ENCODE measurements at regions not wholly inside any gene's neighbourhood (a gene's known extent, or its start where the extent isn't known, plus 50 kb on each side); places are given as distances from the start of the nearest gene placed in this dataset.

DNA sequence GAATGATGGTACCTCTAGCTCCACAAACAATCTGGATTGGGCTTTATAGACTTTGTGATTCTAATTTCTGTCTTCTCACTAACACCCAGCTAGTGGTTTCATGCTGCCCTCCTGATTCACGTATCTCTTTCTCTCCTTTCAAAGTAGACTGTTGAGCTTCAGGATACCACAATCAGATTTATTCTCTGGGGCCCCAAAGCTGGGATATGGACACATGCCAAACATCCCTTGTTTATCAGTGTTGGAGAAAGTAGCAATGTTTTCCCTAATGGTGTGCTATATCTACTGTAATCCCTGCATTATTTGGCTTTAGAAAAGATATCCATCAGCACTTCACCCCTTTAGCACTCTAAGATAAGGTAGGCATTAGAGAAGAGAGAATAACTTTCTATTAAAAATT is 361.0 kb downstream of the FGF10 start:
- H3K9me2 ChIP-seq (ENCODE audit: insufficient read depth, low read length): no peaks in the 10 kb centered on the region
- H3K27ac ChIP-seq (ENCODE audit: low read length): no peak overlapping the region
- TF ChIP-seq MXI1 (conservative IDR thresholded peaks at IDR 0.05; ENCODE audit: poor library complexity, severe bottlenecking) (no peak), POLR2AphosphoS5 (IDR thresholded peaks at IDR 0.05) (no peak), EP300 (conservative IDR thresholded peaks at IDR 0.05; ENCODE audit: poor library complexity, severe bottlenecking) (no peak), TAF1 (IDR thresholded peaks at IDR 0.05; ENCODE audit: low read depth) (no peak), EZH2 (IDR thresholded peaks at IDR 0.05; ENCODE audit: borderline replicate concordance, insufficient read depth, low read length, poor library complexity, severe bottlenecking) (no peak)
- TF ChIP-seq, protein P1, sequence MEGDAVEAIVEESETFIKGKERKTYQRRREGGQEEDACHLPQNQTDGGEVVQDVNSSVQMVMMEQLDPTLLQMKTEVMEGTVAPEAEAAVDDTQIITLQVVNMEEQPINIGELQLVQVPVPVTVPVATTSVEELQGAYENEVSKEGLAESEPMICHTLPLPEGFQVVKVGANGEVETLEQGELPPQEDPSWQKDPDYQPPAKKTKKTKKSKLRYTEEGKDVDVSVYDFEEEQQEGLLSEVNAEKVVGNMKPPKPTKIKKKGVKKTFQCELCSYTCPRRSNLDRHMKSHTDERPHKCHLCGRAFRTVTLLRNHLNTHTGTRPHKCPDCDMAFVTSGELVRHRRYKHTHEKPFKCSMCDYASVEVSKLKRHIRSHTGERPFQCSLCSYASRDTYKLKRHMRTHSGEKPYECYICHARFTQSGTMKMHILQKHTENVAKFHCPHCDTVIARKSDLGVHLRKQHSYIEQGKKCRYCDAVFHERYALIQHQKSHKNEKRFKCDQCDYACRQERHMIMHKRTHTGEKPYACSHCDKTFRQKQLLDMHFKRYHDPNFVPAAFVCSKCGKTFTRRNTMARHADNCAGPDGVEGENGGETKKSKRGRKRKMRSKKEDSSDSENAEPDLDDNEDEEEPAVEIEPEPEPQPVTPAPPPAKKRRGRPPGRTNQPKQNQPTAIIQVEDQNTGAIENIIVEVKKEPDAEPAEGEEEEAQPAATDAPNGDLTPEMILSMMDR (IDR thresholded peaks at IDR 0.05; ENCODE audit: poor library complexity, severe bottlenecking): no peak
- H3K9me3 ChIP-seq (ENCODE audit: low read length): no peaks in the 10 kb centered on the region
- no peak overlapping the region for H3K4me2 ChIP-seq (ENCODE audit: low read length)
- H3K36me3 ChIP-seq (ENCODE audit: insufficient read depth, low read length): no peaks in the 10 kb centered on the region
- no peaks in the 10 kb centered on the region for H3K79me2 ChIP-seq (replicated peaks; ENCODE audit: insufficient read depth, low read length)
- no peaks in the 10 kb centered on the region for H3F3A ChIP-seq (ENCODE audit: insufficient read depth, low read length, poor library complexity, severe bottlenecking)
- H4K20me1 ChIP-seq (ENCODE audit: insufficient read depth): no peaks in the 10 kb centered on the region
- H2AFZ ChIP-seq (ENCODE audit: low read depth, low read length): no peak overlapping the region
- no peaks in the 10 kb centered on the region for H3K27me3 ChIP-seq (ENCODE audit: insufficient read depth, low read depth, low read length)
- H3K9ac ChIP-seq (ENCODE audit: low read length): no peak overlapping the region
- no peak overlapping the region for H3K4me3 ChIP-seq (ENCODE audit: low read length)

DNA sequence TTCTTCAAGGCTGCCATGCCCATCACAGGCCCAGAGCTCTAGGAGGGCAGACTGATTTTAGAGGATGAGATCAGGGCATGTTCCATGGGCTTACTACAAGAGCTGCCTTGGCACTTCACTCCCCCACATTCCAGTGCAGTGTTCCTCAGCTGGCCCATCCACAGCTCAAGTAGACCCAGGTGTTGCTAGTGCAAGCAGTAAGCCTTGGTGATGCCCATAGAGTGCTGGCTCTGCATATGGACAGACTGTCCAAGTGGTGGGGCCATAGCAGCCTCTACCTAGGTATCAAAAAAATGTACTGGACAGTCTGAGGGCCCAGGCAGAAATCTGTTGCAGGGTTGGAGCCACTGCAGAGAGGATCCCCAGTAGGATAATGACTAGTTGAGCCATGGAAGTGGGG is 366.6 kb downstream of the FGF10 start:
- Histone ChIP-seq H3K4me2 (ENCODE audit: low read length) (no peak overlapping the region), H3F3A (ENCODE audit: insufficient read depth, low read length, poor library complexity, severe bottlenecking) (no peaks in the 10 kb centered on the region), H2AFZ (ENCODE audit: low read depth, low read length) (no peak overlapping the region), H3K27ac (ENCODE audit: low read length) (no peak overlapping the region), H3K4me3 (ENCODE audit: low read length) (no peak overlapping the region), H3K9me3 (ENCODE audit: low read length) (no peaks in the 10 kb centered on the region), H4K20me1 (ENCODE audit: insufficient read depth) (no peaks in the 10 kb centered on the region), H3K79me2 (replicated peaks; ENCODE audit: insufficient read depth, low read length) (no peaks in the 10 kb centered on the region), H3K36me3 (ENCODE audit: insufficient read depth, low read length) (no peaks in the 10 kb centered on the region), H3K9me2 (ENCODE audit: insufficient read depth, low read length) (no peaks in the 10 kb centered on the region), H3K9ac (ENCODE audit: low read length) (no peak overlapping the region), H3K27me3 (ENCODE audit: insufficient read depth, low read depth, low read length) (no peaks in the 10 kb centered on the region)
- TF ChIP-seq TAF1 (IDR thresholded peaks at IDR 0.05; ENCODE audit: low read depth) (no peak), POLR2AphosphoS5 (IDR thresholded peaks at IDR 0.05) (no peak), SMC3 (conservative IDR thresholded peaks at IDR 0.05; ENCODE audit: poor library complexity) (no peak), EZH2 (IDR thresholded peaks at IDR 0.05; ENCODE audit: borderline replicate concordance, insufficient read depth, low read length, poor library complexity, severe bottlenecking) (no peak)
- TF ChIP-seq, protein P2, sequence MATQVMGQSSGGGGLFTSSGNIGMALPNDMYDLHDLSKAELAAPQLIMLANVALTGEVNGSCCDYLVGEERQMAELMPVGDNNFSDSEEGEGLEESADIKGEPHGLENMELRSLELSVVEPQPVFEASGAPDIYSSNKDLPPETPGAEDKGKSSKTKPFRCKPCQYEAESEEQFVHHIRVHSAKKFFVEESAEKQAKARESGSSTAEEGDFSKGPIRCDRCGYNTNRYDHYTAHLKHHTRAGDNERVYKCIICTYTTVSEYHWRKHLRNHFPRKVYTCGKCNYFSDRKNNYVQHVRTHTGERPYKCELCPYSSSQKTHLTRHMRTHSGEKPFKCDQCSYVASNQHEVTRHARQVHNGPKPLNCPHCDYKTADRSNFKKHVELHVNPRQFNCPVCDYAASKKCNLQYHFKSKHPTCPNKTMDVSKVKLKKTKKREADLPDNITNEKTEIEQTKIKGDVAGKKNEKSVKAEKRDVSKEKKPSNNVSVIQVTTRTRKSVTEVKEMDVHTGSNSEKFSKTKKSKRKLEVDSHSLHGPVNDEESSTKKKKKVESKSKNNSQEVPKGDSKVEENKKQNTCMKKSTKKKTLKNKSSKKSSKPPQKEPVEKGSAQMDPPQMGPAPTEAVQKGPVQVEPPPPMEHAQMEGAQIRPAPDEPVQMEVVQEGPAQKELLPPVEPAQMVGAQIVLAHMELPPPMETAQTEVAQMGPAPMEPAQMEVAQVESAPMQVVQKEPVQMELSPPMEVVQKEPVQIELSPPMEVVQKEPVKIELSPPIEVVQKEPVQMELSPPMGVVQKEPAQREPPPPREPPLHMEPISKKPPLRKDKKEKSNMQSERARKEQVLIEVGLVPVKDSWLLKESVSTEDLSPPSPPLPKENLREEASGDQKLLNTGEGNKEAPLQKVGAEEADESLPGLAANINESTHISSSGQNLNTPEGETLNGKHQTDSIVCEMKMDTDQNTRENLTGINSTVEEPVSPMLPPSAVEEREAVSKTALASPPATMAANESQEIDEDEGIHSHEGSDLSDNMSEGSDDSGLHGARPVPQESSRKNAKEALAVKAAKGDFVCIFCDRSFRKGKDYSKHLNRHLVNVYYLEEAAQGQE (IDR thresholded peaks at IDR 0.05; ENCODE audit: borderline replicate concordance): no peak

DNA sequence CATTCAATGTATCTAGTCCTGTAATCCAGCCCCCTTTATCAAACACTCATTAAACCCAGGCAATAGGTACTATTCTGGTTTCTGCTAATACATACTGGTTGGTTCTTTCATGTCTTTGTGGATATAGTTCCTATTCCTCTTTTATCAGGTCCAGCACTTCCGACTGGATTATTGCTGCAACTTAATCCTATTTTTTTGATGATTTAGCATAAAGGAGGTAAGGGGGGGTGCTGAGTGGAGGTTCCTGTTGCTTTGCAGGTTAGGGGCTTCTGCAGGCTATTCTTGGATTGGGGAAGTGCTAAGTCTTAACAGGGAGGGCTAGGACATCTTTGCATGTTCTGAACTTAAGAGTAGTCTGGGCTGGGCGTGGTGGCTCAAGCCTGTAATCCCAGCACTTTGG is 377.7 kb downstream of the FGF10 start:
- H3K9me3 ChIP-seq (ENCODE audit: low read length): no peaks in the 10 kb centered on the region
- H3K27me3 ChIP-seq (ENCODE audit: insufficient read depth, low read depth, low read length): no peaks in the 10 kb centered on the region
- H4K20me1 ChIP-seq (ENCODE audit: insufficient read depth): no peaks in the 10 kb centered on the region
- no peak for TF ChIP-seq MXI1 (conservative IDR thresholded peaks at IDR 0.05; ENCODE audit: poor library complexity, severe bottlenecking)
- TF ChIP-seq, protein P1 (IDR thresholded peaks at IDR 0.05; ENCODE audit: poor library complexity, severe bottlenecking): no peak
- TF ChIP-seq EZH2 (IDR thresholded peaks at IDR 0.05; ENCODE audit: borderline replicate concordance, insufficient read depth, low read length, poor library complexity, severe bottlenecking): no peak
- no peak for TF ChIP-seq SMC3 (conservative IDR thresholded peaks at IDR 0.05; ENCODE audit: poor library complexity)
- no peak for TF ChIP-seq RAD21 (conservative IDR thresholded peaks at IDR 0.05)
- TF ChIP-seq TAF1 (IDR thresholded peaks at IDR 0.05; ENCODE audit: low read depth): no peak
- TF ChIP-seq POLR2AphosphoS5 (IDR thresholded peaks at IDR 0.05): no peak
- TF ChIP-seq, protein P2 (IDR thresholded peaks at IDR 0.05; ENCODE audit: borderline replicate concordance): no peak
- no peak for TF ChIP-seq EP300 (conservative IDR thresholded peaks at IDR 0.05; ENCODE audit: poor library complexity, severe bottlenecking)
- H3K4me2 ChIP-seq (ENCODE audit: low read length): no peak overlapping the region
- H2AFZ ChIP-seq (ENCODE audit: low read depth, low read length): no peak overlapping the region
- H3K79me2 ChIP-seq (replicated peaks; ENCODE audit: insufficient read depth, low read length): no peaks in the 10 kb centered on the region
- no peaks in the 10 kb centered on the region for H3K9me2 ChIP-seq (ENCODE audit: insufficient read depth, low read length)
- H3K9ac ChIP-seq (ENCODE audit: low read length): no peak overlapping the region
- H3K36me3 ChIP-seq (ENCODE audit: insufficient read depth, low read length): no peaks in the 10 kb centered on the region
- no peaks in the 10 kb centered on the region for H3F3A ChIP-seq (ENCODE audit: insufficient read depth, low read length, poor library complexity, severe bottlenecking)
- H3K4me3 ChIP-seq (ENCODE audit: low read length): no peak overlapping the region
- no peak overlapping the region for H3K27ac ChIP-seq (ENCODE audit: low read length)

All from neural cell (in vitro differentiated cells).